ENCODE measurements at regions not wholly inside any gene's neighbourhood (a gene's known extent, or its start where the extent isn't known, plus 50 kb on each side); places are given as distances from the start of the nearest gene placed in this dataset.

DNA sequence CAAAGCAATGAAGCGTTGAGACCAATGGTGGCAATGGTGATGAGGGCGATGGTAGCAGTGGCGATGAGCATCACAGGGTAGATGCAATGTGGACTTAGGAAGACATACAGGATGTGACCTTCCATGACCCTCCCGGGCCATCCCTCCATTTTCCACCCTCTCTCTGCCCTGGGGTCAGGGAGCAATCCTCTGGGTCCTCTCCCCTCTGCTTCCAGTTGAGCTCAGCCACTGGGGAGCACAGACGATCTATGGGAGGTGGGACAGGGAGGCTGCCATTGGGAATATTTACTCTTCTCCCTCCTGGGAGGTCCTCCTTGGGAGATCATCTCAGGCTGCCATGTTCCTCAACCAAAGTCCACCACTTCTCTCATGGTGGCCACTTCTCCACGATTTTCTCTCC, 260.7 kb upstream of the FOXF1 start:
- TF ChIP-seq, protein P1, sequence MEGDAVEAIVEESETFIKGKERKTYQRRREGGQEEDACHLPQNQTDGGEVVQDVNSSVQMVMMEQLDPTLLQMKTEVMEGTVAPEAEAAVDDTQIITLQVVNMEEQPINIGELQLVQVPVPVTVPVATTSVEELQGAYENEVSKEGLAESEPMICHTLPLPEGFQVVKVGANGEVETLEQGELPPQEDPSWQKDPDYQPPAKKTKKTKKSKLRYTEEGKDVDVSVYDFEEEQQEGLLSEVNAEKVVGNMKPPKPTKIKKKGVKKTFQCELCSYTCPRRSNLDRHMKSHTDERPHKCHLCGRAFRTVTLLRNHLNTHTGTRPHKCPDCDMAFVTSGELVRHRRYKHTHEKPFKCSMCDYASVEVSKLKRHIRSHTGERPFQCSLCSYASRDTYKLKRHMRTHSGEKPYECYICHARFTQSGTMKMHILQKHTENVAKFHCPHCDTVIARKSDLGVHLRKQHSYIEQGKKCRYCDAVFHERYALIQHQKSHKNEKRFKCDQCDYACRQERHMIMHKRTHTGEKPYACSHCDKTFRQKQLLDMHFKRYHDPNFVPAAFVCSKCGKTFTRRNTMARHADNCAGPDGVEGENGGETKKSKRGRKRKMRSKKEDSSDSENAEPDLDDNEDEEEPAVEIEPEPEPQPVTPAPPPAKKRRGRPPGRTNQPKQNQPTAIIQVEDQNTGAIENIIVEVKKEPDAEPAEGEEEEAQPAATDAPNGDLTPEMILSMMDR (optimal IDR thresholded peaks at IDR 0.05 in 1 of 3, IDR thresholded peaks at IDR 0.05 in 1 of 3, conservative IDR thresholded peaks at IDR 0.05 in 1 of 3; ENCODE audit: extremely low read depth in 1 of 3, insufficient read depth in 2 of 3, low read length in 3 of 3), result no peak
- TF ChIP-seq EZH2 (IDR thresholded peaks at IDR 0.05; ENCODE audit: low read length), result no peak

Measured in keratinocyte (primary cell).